H1 (cell line): ENCODE measurements at regions not wholly inside any gene's neighbourhood (a gene's known extent, or its start where the extent isn't known, plus 50 kb on each side); places are given as distances from the start of the nearest gene placed in this dataset.

Experiments used
- BACH1 ChIP-seq: IDR thresholded peaks from 2 replicates; pipeline ENCODE4 v1.6.1; 2012; ENCODE audit warnings: low read length, improper control_type of control experiment
- CTCF ChIP-seq, 3 experiments: IDR thresholded peaks; 1 replicate in 2 of 3; 2 replicates in 1 of 3; pipeline versions ENCODE4 v1.5.1 to v1.6.1; 2011; ENCODE audit warnings: low read length in 3 of 3, mild to moderate bottlenecking in 3 of 3, inconsistent platforms in 2 of 3, low read depth in 1 of 3, moderate library complexity in 1 of 3; ENCODE audit not compliant: insufficient read depth in 1 of 3; ENCODE audit errors: control extremely low read depth in 1 of 3
- EP300 ChIP-seq, 2 experiments: IDR thresholded peaks; 1 replicate in 1 of 2; 2 replicates in 1 of 2; pipeline ENCODE4 v1.6.1; 2011 to 2012; ENCODE audit warnings: low read depth in 2 of 2, low read length in 2 of 2, mild to moderate bottlenecking in 2 of 2, borderline replicate concordance in 1 of 2, inconsistent platforms in 1 of 2, moderate library complexity in 1 of 2
- EZH2 ChIP-seq: fragments of 200-600 bp; sonication (generic); IDR thresholded peaks from 2 replicates; pipeline ENCODE4 v1.7.1; 2012; ENCODE audit warnings: low read depth, mild to moderate bottlenecking, moderate library complexity, low read length, inconsistent platforms; ENCODE audit not compliant: severe bottlenecking
- GABPA ChIP-seq: IDR thresholded peaks from 2 replicates; pipeline ENCODE4 v1.6.1; 2011; ENCODE audit warnings: mild to moderate bottlenecking, low read length, moderate library complexity, borderline replicate concordance; ENCODE audit not compliant: insufficient read depth
- HDAC2 ChIP-seq, 2 experiments: fragments of 300-600 bp in 1 of 2; sonication (generic) in 1 of 2; IDR thresholded peaks; 2 replicates each; pipeline ENCODE4 v1.6.1; 2011 to 2012; ENCODE audit warnings: low read depth in 2 of 2, low read length in 2 of 2, mild to moderate bottlenecking in 2 of 2, moderate library complexity in 2 of 2, borderline replicate concordance in 1 of 2, inconsistent platforms in 1 of 2
- JUND ChIP-seq: IDR thresholded peaks from 2 replicates; pipeline ENCODE4 v1.6.1; 2011; ENCODE audit warnings: mild to moderate bottlenecking, improper control_type of control experiment, low read length
- MAX ChIP-seq: IDR thresholded peaks from 2 replicates; pipeline ENCODE4 v1.6.1; 2012; ENCODE audit warnings: inconsistent platforms
- RXRA ChIP-seq: IDR thresholded peaks from 2 replicates; pipeline ENCODE4 v1.6.1; 2011; ENCODE audit warnings: low read depth, mild to moderate bottlenecking, low read length, moderate library complexity; ENCODE audit not compliant: insufficient read depth
- SIX5 ChIP-seq: IDR thresholded peaks from 2 replicates; pipeline ENCODE4 v1.6.1; 2011; ENCODE audit warnings: mild to moderate bottlenecking, low read depth, low read length
- SP1 ChIP-seq: IDR thresholded peaks from 2 replicates; pipeline ENCODE4 v1.6.1; 2011; ENCODE audit warnings: low read depth, low read length

GRCh38 chr6:50318536-50318935 lies 268.8 kb upstream of the DEFB112 start:
- no peak for TF ChIP-seq BACH1
- no peak for TF ChIP-seq HDAC2 (IDR thresholded peaks at IDR 0.05; ENCODE audit: borderline replicate concordance in 1 of 2, low read depth in 2 of 2, low read length in 2 of 2)
- no peak for TF ChIP-seq CTCF (IDR thresholded peaks at IDR 0.05; ENCODE audit: control extremely low read depth in 1 of 3, insufficient read depth in 1 of 3, low read depth in 1 of 3, low read length in 3 of 3)
- no peak for TF ChIP-seq JUND
- TF ChIP-seq EP300 (IDR thresholded peaks at IDR 0.05; ENCODE audit: borderline replicate concordance in 1 of 2, low read depth in 2 of 2, low read length in 2 of 2) = no peak
- TF ChIP-seq SP1 = no peak
- TF ChIP-seq RXRA = no peak
- TF ChIP-seq SIX5 = no peak
- no peak for TF ChIP-seq EZH2
- TF ChIP-seq MAX = no peak
- TF ChIP-seq GABPA = no peak
